Neural crest cell (in vitro differentiated cells): ENCODE measurements at regions not wholly inside any gene's neighbourhood (a gene's known extent, or its start where the extent isn't known, plus 50 kb on each side); places are given as distances from the start of the nearest gene placed in this dataset.
A peak's percentile ranks its signal among the peaks of the same experiment; 100 is the strongest.
"Not testable (repeated sequence)": the region's sequence is repeated elsewhere in the genome, so short reads cannot be mapped to it uniquely, and the experiment has no call there.

Source experiments
- DNase-seq: peaks from one replicate; pipeline ENCODE4 v3.0.0; 2021; ENCODE audit warnings: low read depth, mixed read lengths, low spot score
- H3K27ac Mint-ChIP-seq: one replicate; pipeline ENCODE4 v1.8.0; 2021; ENCODE audit warnings: mild to moderate bottlenecking, mixed read lengths; ENCODE audit not compliant: unreplicated experiment
- H3K27me3 Mint-ChIP-seq: 2 replicates; pipeline ENCODE4 v1.8.0; 2021; ENCODE audit warnings: low read depth, mild to moderate bottlenecking, mixed read lengths
- H3K36me3 Mint-ChIP-seq: 2 replicates; pipeline ENCODE4 v1.8.0; 2021; ENCODE audit warnings: low read depth, mild to moderate bottlenecking, mixed read lengths
- H3K4me1 Mint-ChIP-seq: 2 replicates; pipeline ENCODE4 v1.8.0; 2021; ENCODE audit warnings: mixed read lengths
- H3K4me3 Mint-ChIP-seq: one replicate; pipeline ENCODE4 v1.8.0; 2021; ENCODE audit warnings: mild to moderate bottlenecking, mixed read lengths
- H3K9me3 Mint-ChIP-seq: 2 replicates; pipeline ENCODE4 v1.8.0; 2021; ENCODE audit warnings: mixed read lengths
- CTCF ChIP-seq: fragments of 200-600 bp; sonication (generic); conservative IDR thresholded peaks from 2 replicates; pipeline ENCODE4 v1.5.0; 2021; ENCODE audit warnings: antibody characterized with exemption, mild to moderate bottlenecking

GRCh38 chr6:84601366-84601765 lies 163.0 kb downstream of the TBX18 start:
- Mint-ChIP-seq H3K4me1 (no peaks in the 10 kb centered on the region), H3K4me3 (no peak overlapping the region), H3K36me3 (no peaks in the 10 kb centered on the region), H3K9me3 (no peaks in the 10 kb centered on the region), H3K27me3 (no peaks in the 10 kb centered on the region), H3K27ac (no peak overlapping the region)
- DNase-seq = no peak
- no peak for TF ChIP-seq CTCF

- no peaks in the 10 kb centered on the region for H3K27me3 Mint-ChIP-seq
- DNase-seq = no peak
- H3K4me3 Mint-ChIP-seq = no peak overlapping the region
- TF ChIP-seq CTCF = no peak
- no peaks in the 10 kb centered on the region for H3K4me1 Mint-ChIP-seq
- H3K9me3 Mint-ChIP-seq = no peaks in the 10 kb centered on the region
- H3K36me3 Mint-ChIP-seq = no peaks in the 10 kb centered on the region
- H3K27ac Mint-ChIP-seq = no peak overlapping the region
Observed at GRCh38 chr6:84599991-84600390, 164.4 kb downstream of the TBX18 start.

GRCh38 chr6:84597238-84597875 lies 167.0 kb downstream of the TBX18 start:
- Mint-ChIP-seq H3K4me3 (no peak overlapping the region), H3K27ac (no peak overlapping the region), H3K9me3 (peaks cover 3% of the 10 kb centered on the region), H3K36me3 (no peaks in the 10 kb centered on the region), H3K27me3 (peaks cover 2% of the 10 kb centered on the region), H3K4me1 (no peaks in the 10 kb centered on the region)
- TF ChIP-seq CTCF = no peak
- DNase-seq = no peak

- no peak for DNase-seq
- Mint-ChIP-seq H3K4me3 (no peak overlapping the region), H3K4me1 (no peaks in the 10 kb centered on the region), H3K27ac (no peak overlapping the region), H3K27me3 (peaks cover 2% of the 10 kb centered on the region), H3K36me3 (no peaks in the 10 kb centered on the region), H3K9me3 (peaks cover 3% of the 10 kb centered on the region)
- TF ChIP-seq CTCF = no peak
Observed at GRCh38 chr6:84596488-84596887, 167.9 kb downstream of the TBX18 start.

GRCh38 chr6:84588697-84589080 lies 175.7 kb downstream of the TBX18 start:
- no peaks in the 10 kb centered on the region for H3K36me3 Mint-ChIP-seq
- H3K27me3 Mint-ChIP-seq = peaks cover 2% of the 10 kb centered on the region
- no peaks in the 10 kb centered on the region for H3K4me1 Mint-ChIP-seq
- peaks cover 3% of the 10 kb centered on the region for H3K9me3 Mint-ChIP-seq
- no peak for DNase-seq
- TF ChIP-seq CTCF = no peak
- H3K4me3 Mint-ChIP-seq = no peak overlapping the region
- no peak overlapping the region for H3K27ac Mint-ChIP-seq

- H3K4me3 Mint-ChIP-seq, H3K27me3 Mint-ChIP-seq, H3K36me3 Mint-ChIP-seq, DNase-seq, H3K4me1 Mint-ChIP-seq, H3K9me3 Mint-ChIP-seq: not testable (repeated sequence)
- H3K27ac Mint-ChIP-seq = peak overlapping the region; percentile 75
Observed at GRCh38 chr6:84587994-84588696, 176.3 kb downstream of the TBX18 start.

GRCh38 chr6:84587202-84587940 lies 177.0 kb downstream of the TBX18 start:
- not testable (repeated sequence) for H3K36me3 Mint-ChIP-seq, H3K4me1 Mint-ChIP-seq, H3K27me3 Mint-ChIP-seq, H3K27ac Mint-ChIP-seq, H3K4me3 Mint-ChIP-seq, H3K9me3 Mint-ChIP-seq, DNase-seq
